ENCODE measurements at regions not wholly inside any gene's neighbourhood (a gene's known extent, or its start where the extent isn't known, plus 50 kb on each side); places are given as distances from the start of the nearest gene placed in this dataset.

DNA sequence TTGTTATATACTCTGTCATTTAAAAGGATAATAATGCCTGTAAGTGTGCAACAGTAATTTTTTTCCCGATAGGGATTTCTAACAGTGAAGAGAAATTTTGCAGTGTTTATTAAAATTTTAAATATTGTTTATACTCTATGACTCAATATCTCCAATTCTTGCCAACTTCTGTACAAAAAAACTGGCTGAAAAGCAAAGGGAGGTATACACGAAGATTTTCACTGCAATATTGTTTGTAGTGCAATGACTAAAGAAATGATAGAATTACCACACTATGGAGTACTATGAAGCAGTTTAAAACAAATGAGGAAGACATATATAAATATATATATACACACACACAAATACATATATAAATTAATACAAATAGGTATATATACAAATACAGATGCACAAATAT is 187.9 kb upstream of the IL15 start:
- no peak for TF ChIP-seq EP300 (IDR thresholded peaks at IDR 0.05; ENCODE audit: borderline replicate concordance in 1 of 2, low read depth in 1 of 2, low read length in 1 of 2)
- TF ChIP-seq, protein P1, sequence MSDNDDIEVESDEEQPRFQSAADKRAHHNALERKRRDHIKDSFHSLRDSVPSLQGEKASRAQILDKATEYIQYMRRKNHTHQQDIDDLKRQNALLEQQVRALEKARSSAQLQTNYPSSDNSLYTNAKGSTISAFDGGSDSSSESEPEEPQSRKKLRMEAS (IDR thresholded peaks at IDR 0.05; ENCODE audit: low read depth): no peak
- TF ChIP-seq, protein P2, sequence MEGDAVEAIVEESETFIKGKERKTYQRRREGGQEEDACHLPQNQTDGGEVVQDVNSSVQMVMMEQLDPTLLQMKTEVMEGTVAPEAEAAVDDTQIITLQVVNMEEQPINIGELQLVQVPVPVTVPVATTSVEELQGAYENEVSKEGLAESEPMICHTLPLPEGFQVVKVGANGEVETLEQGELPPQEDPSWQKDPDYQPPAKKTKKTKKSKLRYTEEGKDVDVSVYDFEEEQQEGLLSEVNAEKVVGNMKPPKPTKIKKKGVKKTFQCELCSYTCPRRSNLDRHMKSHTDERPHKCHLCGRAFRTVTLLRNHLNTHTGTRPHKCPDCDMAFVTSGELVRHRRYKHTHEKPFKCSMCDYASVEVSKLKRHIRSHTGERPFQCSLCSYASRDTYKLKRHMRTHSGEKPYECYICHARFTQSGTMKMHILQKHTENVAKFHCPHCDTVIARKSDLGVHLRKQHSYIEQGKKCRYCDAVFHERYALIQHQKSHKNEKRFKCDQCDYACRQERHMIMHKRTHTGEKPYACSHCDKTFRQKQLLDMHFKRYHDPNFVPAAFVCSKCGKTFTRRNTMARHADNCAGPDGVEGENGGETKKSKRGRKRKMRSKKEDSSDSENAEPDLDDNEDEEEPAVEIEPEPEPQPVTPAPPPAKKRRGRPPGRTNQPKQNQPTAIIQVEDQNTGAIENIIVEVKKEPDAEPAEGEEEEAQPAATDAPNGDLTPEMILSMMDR (IDR thresholded peaks at IDR 0.05): no peak
- no peak for TF ChIP-seq TAF1 (IDR thresholded peaks at IDR 0.05; ENCODE audit: borderline replicate concordance, low read depth, low read length)
- TF ChIP-seq FOXM1 (IDR thresholded peaks at IDR 0.05; ENCODE audit: low read depth): no peak
- no peak for TF ChIP-seq RFX5 (IDR thresholded peaks at IDR 0.05; ENCODE audit: low read length)
- no peak for TF ChIP-seq RAD21 (IDR thresholded peaks at IDR 0.05; ENCODE audit: low read length)
- TF ChIP-seq RXRA (IDR thresholded peaks at IDR 0.05; ENCODE audit: borderline replicate concordance, low read depth): no peak
- TF ChIP-seq, protein P3, sequence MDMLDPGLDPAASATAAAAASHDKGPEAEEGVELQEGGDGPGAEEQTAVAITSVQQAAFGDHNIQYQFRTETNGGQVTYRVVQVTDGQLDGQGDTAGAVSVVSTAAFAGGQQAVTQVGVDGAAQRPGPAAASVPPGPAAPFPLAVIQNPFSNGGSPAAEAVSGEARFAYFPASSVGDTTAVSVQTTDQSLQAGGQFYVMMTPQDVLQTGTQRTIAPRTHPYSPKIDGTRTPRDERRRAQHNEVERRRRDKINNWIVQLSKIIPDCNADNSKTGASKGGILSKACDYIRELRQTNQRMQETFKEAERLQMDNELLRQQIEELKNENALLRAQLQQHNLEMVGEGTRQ (IDR thresholded peaks at IDR 0.05; ENCODE audit: borderline replicate concordance, low read depth, low read length): no peak

Measured in SK-N-SH (cell line).